ENCODE measurements at regions not wholly inside any gene's neighbourhood (a gene's known extent, or its start where the extent isn't known, plus 50 kb on each side); places are given as distances from the start of the nearest gene placed in this dataset.

- ATAC-seq (no peak), FAIRE-seq (no peak), DNase-seq (ENCODE audit: low read depth, low spot score) (no peak)
- TF ChIP-seq CBFB (IDR thresholded peaks at IDR 0.05; ENCODE audit: low read depth) = no peak
- intact Hi-C loops (cut with micrococcal nuclease; ENCODE audit: unreplicated experiment) = no loop called here
- Histone ChIP-seq H3K79me2 (ENCODE audit: control insufficient read depth, insufficient read depth, low read length) (no peaks in the 10 kb centered on the region), H3K9me3 (replicated peaks; ENCODE audit: control insufficient read depth, insufficient read depth, low read length) (no peaks in the 10 kb centered on the region), H2AFZ (ENCODE audit: control insufficient read depth, low read depth, low read length) (no peak overlapping the region), H3K27me3 (replicated peaks in 1 of 2; ENCODE audit: control insufficient read depth in 2 of 2, insufficient read depth in 2 of 2, low read length in 1 of 2) (no peaks in the 10 kb centered on the region; a peak in 3 of 4 replicates), H3K4me3 (no peak overlapping the region), H4K20me1 (ENCODE audit: control insufficient read depth, insufficient read depth) (no peaks in the 10 kb centered on the region), H3K9ac (ENCODE audit: control insufficient read depth, insufficient read depth, low read length) (no peak overlapping the region), H3K4me2 (ENCODE audit: control insufficient read depth, insufficient read depth) (no peak overlapping the region), H3K27ac (ENCODE audit: control insufficient read depth, insufficient read depth) (no peak overlapping the region), H3K4me1 (ENCODE audit: control insufficient read depth, insufficient read depth, low read length) (no peaks in the 10 kb centered on the region), H3K36me3 (ENCODE audit: control insufficient read depth in 2 of 2, insufficient read depth in 2 of 2, low read length in 1 of 2) (no peaks in the 10 kb centered on the region)
- no TSS peak for BruUV-seq (replicated peaks)
- WGBS (ENCODE audit: insufficient coverage, insufficient replicate concordance, low lambda C conversion rate, missing lambda C conversion rate) = 13% methylated on average over 6 of the region's 6 CpGs
- CTCF ChIA-PET = no interaction called here
- SMC1A ChIA-PET (ENCODE audit: uncharacterized antibody, unreplicated experiment) = interaction anchor here (0.6 kb wide), 1 partner anchor 1974 kb away, joined by 3 read pairs; no protein-coding TSS in a partner anchor
- POLR2A ChIA-PET = no interaction called here
- RAD21 ChIA-PET (ENCODE audit: unreplicated experiment) = no interaction called here
- in situ Hi-C loops (cut with MboI) = no loop called here
Measured at GRCh38 chr2:239555571-239555905, 154.7 kb upstream of the HDAC4 start.

- ChIA-PET RAD21 (ENCODE audit: unreplicated experiment) (no interaction called here), CTCF (no interaction called here), POLR2A (no interaction called here), SMC1A (ENCODE audit: uncharacterized antibody, unreplicated experiment) (interaction anchor here (0.6 kb wide), 1 partner anchor 1974 kb away, joined by 3 read pairs; no protein-coding TSS in a partner anchor)
- no peaks in the 10 kb centered on the region; a peak in 3 of 4 replicates for H3K27me3 ChIP-seq (replicated peaks in 1 of 2; ENCODE audit: control insufficient read depth in 2 of 2, insufficient read depth in 2 of 2, low read length in 1 of 2)
- no peaks in the 10 kb centered on the region for H4K20me1 ChIP-seq (ENCODE audit: control insufficient read depth, insufficient read depth)
- H3K4me1 ChIP-seq (ENCODE audit: control insufficient read depth, insufficient read depth, low read length) = no peaks in the 10 kb centered on the region
- H3K36me3 ChIP-seq (ENCODE audit: control insufficient read depth in 2 of 2, insufficient read depth in 2 of 2, low read length in 1 of 2) = no peaks in the 10 kb centered on the region
- no peak overlapping the region for H3K27ac ChIP-seq (ENCODE audit: control insufficient read depth, insufficient read depth)
- ATAC-seq = no peak
- in situ Hi-C loops (cut with MboI) = no loop called here
- H3K4me3 ChIP-seq = no peak overlapping the region
- no peak overlapping the region for H2AFZ ChIP-seq (ENCODE audit: control insufficient read depth, low read depth, low read length)
- no peaks in the 10 kb centered on the region for H3K9me3 ChIP-seq (replicated peaks; ENCODE audit: control insufficient read depth, insufficient read depth, low read length)
- FAIRE-seq = no peak
- no peaks in the 10 kb centered on the region for H3K79me2 ChIP-seq (ENCODE audit: control insufficient read depth, insufficient read depth, low read length)
- H3K4me2 ChIP-seq (ENCODE audit: control insufficient read depth, insufficient read depth) = no peak overlapping the region
- no peak for DNase-seq (ENCODE audit: low read depth, low spot score)
- 9% methylated on average over 8 of the region's 8 CpGs for WGBS (ENCODE audit: insufficient coverage, insufficient replicate concordance, low lambda C conversion rate, missing lambda C conversion rate)
- no peak overlapping the region for H3K9ac ChIP-seq (ENCODE audit: control insufficient read depth, insufficient read depth, low read length)
- BruUV-seq (replicated peaks) = no TSS peak
- intact Hi-C loops (cut with micrococcal nuclease; ENCODE audit: unreplicated experiment) = no loop called here
- no peak for TF ChIP-seq FOXK2 (IDR thresholded peaks at IDR 0.05)
- TF ChIP-seq USF2 (IDR thresholded peaks at IDR 0.05; ENCODE audit: borderline replicate concordance, low read depth, low read length) = no peak
- no peak for TF ChIP-seq SMAD5 (IDR thresholded peaks at IDR 0.05; ENCODE audit: low read depth)
- TF ChIP-seq MEF2A (IDR thresholded peaks at IDR 0.05; ENCODE audit: insufficient read depth, low read depth, low read length) = no peak
- no peak for TF ChIP-seq CTCF (IDR thresholded peaks at IDR 0.05 in 2 of 3, conservative IDR thresholded peaks at IDR 0.05 in 1 of 3; ENCODE audit: control insufficient read depth in 2 of 3, extremely low read depth in 1 of 3, insufficient read depth in 1 of 3, low read depth in 3 of 3, low read length in 3 of 3)
- TF ChIP-seq ASH2L (IDR thresholded peaks at IDR 0.05; ENCODE audit: borderline replicate concordance, low read depth) = no peak
- no peak for TF ChIP-seq TAF1 (IDR thresholded peaks at IDR 0.05; ENCODE audit: borderline replicate concordance, low read depth, low read length)
- no peak for TF ChIP-seq CBX3 (IDR thresholded peaks at IDR 0.05; ENCODE audit: borderline replicate concordance, low read depth)
- no peak for TF ChIP-seq ZZZ3 (IDR thresholded peaks at IDR 0.05; ENCODE audit: control insufficient read depth, insufficient read length, low read depth)
- TF ChIP-seq NFYA (IDR thresholded peaks at IDR 0.05; ENCODE audit: borderline replicate concordance, low read depth, low read length) = no peak
- no peak for TF ChIP-seq IKZF1 (conservative IDR thresholded peaks at IDR 0.05)
- no peak for TF ChIP-seq SPI1 (IDR thresholded peaks at IDR 0.05; ENCODE audit: borderline replicate concordance, insufficient read depth, low read depth, low read length)
- TF ChIP-seq SIX5 (IDR thresholded peaks at IDR 0.05; ENCODE audit: low read depth, low read length, severe bottlenecking) = no peak
- no peak for TF ChIP-seq IKZF2 (IDR thresholded peaks at IDR 0.05)
- TF ChIP-seq SREBF1 (IDR thresholded peaks at IDR 0.05; ENCODE audit: low read length) = no peak
Measured at GRCh38 chr2:239554766-239555570, 154.1 kb upstream of the HDAC4 start.

Data from GM12878 (cell line).